CD4-positive, alpha-beta T cell treated with Interleukin-2 at 100 ng/mL for 4 hours (primary cell): ENCODE measurements at regions not wholly inside any gene's neighbourhood (a gene's known extent, or its start where the extent isn't known, plus 50 kb on each side); places are given as distances from the start of the nearest gene placed in this dataset.

Source experiments
- DNase-seq: peaks from one replicate; pipeline ENCODE4 v3.0.0-alpha.2; 2020; ENCODE audit warnings: low spot score

- no peak for DNase-seq
Measured at GRCh38 chr19:31501427-31502195, 152.4 kb upstream of the TSHZ3 start.

GRCh38 chr19:31502536-31503170, 153.4 kb upstream of the TSHZ3 start:
- DNase-seq: no peak

GRCh38 chr19:31503211-31503610, 154.0 kb upstream of the TSHZ3 start:
- DNase-seq: no peak

DNA sequence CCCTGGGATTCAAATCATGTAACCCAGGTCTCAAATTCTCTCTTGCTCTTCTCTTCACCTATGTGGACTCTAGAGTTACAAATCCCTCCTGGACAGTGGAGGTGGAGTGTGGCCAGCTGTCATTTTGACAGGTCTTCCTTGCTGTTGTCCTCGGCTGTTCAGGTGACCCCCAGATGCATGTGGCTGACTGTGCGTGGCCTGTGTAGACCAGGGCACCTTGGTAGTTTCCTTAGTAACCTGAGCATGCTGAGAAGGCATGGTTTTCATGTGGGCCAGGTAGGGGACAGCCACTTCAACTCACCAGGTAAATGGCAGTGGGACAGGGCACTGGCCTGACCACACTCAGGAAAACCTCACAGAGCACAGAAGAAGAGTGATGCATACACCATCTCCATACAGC, 155.0 kb upstream of the TSHZ3 start:
- DNase-seq: no peak

GRCh38 chr19:31505596-31505910, 156.3 kb upstream of the TSHZ3 start:
- no peak for DNase-seq

DNA sequence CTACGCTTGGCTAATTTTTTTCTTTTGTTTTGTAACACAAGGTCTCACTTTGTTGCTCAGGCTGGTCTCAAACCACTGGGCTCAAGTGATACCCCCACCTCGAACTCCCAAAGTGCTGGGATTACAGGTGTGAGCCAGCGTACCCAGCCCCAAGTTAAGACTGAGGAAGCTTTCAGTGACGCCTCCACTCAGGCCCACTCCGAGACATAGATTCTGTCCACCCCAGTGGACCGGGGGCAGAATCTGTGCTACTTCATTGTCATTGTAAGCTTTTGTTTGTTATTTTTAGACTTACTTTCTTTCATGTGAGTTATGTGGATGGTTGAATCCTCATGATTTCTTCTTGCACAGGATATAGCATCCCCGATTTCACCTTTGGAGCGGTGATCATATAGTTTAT, 156.9 kb upstream of the TSHZ3 start:
- no peak for DNase-seq

DNA sequence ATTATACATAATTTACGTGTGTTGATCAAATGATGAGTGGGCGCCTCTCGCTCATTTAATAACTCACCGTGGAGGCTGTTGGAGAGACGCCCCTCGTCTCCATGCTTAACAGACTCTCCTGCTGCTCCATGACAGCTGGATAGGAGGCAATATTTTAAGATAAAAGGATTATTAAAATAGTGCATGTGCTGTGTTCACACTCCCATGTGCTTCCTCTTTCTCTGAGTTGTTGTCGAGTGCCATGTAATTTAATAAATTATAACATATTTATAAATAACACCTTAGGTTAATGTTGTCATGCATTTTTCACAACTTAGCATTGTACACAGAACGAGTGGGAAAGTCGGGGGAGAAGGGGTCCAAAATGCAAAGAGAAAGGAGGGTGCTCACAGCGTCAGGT, 161.4 kb upstream of the TSHZ3 start:
- DNase-seq: no peak

DNA sequence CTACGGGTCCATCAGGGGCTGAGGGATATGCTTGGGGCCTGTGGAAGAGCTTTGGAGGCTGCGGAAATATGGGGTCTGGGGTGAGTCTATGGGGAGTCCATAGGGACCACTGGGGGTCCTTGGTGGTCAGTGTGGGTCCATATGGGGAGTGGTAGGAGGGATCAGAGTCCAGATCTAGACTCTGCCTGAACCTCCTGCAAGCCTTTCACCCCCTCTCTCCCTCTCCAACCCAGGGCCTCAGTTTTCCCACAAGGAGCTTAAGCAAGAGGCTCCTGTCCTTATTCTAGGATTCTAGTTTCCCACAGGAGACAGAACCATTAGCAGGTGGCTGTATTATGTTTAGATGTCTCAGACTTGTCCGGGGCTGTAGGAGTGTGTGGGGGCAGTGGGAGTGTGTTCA, 161.9 kb upstream of the TSHZ3 start:
- no peak for DNase-seq

DNA sequence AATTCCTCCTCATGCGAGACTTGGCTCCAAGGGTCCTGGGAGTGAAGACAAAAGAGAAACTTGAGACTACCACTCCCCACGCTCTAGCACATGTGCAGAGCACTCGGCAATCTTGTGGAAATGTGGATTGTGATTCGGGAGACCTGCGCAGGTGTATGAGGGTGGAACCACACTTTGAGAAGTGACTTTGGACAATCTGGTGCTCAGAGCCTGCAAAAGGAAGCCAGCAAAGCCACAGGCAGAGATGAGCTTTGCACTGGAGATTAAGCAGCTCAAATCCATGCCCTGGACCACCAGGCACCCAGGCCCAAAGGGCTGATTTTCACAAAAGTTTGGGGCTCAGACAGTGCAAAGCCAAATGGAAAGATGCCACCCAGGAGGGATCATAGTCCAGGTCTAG, 162.5 kb upstream of the TSHZ3 start:
- DNase-seq: no peak

DNA sequence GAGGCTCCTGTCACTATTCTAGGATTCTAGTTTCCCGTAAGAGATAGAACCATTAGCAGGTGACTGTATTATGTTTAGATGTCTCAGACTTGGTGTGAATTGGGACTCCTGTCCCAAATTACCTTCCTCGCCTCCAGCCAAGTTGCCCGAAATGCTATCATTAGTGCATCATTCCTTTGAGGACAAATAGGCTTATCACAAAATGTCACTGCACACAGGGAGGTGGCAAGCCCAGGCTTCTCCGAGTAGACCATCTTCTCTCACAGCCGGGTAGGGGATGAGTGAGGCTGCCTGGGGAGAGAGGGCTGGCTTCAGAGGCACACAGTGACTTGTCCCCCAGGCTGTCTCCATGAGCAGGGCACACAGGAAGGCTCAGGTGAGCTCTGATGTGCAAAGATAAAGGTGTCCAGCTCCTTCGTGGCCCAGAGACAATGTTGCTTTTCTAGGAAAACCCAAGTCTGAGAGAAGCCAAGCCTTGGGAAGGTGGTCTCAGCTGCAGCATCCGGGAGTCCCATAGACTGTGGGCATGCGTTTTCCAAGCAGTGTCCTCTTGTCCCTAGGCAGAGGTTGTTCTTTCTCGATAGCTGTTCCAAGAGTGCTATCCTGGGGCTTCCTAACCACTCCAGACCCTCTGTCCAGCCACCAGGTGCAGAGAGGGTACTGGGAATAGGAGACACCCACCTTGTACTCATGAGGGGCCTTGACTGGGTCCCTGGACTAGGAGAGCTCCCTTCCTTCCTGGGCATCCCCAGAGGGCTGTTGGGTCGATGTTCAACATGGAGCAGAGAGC, 163.1 kb upstream of the TSHZ3 start:
- no peak for DNase-seq

- DNase-seq: no peak
Measured at GRCh38 chr19:31513841-31514240, 164.6 kb upstream of the TSHZ3 start.

- no peak for DNase-seq
Measured at GRCh38 chr19:31515931-31516330, 166.7 kb upstream of the TSHZ3 start.

DNA sequence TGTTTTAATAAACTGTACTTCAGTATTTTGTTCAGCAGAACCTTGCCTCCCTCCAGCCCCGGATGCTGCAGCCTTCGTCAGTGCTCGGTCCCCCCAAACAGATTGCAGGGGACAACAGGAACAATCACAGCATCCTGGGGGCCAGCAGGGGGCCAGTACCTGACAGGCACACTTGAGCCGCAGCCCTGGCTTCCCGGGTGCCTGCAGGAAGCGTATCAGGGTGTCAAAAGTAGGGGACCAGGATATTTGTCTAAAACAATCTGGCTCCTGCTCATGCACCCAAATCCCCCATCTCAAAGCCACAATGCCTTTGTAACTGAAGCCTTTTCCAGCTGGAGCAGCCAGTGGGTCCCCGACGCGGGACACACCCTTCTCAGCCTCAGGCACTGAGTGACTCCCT, 167.5 kb upstream of the TSHZ3 start:
- DNase-seq: no peak

DNA sequence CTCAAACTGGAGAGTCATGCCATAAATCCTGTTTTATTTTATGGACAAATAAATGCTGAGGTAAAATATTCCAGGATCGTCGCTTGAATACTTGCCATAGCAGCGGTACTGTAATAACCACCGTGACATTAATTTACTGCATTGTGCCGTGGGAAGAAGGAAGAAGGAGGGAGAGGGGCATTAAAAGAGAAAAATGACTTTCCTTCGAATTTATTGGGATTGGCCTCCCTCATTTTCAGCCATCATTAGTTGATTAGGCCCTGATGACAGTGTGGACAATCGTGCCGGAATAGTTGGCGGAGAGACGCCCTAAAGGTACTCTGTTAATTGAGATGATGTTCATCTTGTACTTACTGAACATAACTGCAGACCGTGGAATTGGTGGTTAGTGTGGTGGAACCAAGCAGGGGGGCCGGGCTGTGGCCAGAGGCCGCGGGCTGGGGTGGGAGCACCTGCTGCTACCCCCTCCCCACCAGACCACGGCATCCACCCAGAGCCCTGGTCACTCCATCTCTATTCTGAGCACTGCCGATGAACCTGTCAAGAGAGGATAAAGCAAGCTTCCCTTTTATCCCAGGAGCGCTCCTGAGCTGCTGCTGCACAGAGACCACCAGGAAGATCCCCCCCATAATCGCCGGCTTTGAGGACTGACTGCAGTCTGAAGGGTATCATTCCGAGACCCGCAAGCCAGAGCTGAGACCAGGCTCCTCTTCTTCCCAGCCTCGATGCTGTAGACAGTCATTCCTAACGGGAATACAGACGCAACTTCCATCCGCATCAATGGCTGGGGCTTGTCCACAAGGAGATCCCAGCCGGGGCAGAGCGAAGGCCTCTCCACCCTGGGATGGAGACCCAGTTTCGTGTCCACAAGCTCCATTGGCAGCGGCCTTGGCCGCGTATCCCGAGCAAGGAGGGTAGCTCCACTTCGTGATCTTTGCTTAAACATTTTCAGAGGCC, 168.3 kb upstream of the TSHZ3 start:
- no peak for DNase-seq

DNA sequence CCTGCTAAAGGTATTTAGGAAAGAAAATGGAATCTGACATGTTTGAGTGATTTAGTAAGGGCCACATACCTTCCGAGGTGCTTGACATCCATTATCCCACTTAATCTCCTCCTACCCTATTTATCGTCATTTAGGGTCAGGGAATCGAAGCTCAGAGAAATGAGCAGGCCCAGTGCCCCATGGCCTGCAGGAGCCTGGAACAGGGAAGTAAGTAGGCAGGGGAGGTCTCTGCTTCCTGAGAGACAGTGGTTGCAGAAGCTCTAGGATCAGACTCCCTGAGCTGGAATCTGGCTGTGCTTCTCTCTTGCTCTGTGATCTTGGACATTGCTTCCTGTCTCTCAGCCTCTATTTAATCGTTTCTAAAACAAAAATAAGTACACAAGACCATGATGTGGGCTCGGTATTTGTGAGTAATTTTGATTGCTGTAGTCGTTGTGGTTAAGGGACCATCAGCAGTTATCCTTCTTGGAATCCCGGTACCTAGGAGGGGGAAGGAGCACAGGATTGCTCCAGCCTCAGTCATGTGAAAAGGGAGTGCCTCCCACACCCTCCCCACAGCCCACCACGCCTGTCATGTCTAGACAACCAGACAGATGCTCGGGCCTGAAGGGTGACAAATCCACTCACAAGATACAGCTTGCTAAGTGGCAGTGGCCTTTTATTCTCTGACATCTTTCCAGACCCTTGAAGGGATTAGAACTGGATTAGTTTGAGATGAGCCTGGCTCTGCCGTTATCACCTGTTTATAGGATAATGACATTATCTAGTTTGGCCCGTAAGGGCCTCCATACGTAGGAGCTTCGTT, 169.2 kb upstream of the TSHZ3 start:
- no peak for DNase-seq

GRCh38 chr19:31519256-31519655, 170.0 kb upstream of the TSHZ3 start:
- DNase-seq: no peak

DNA sequence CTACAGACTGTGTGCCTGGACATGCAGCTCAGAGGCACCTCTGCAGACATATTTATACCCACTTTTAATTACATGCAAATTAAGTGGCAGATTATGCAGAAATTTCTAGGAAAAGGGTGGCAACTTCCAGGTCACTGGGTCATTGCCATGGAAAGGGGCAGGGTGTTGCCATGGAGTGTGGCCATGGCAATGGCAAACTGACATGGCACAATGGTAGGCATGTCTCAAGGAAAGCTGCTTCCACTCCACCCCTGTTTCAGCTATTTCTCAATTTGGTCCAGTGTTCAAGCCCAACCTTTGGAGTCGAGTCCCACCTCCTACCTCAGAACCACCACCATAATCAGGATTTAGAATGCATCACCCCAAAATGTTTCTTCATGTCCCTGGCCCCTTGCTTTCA, 170.7 kb upstream of the TSHZ3 start:
- DNase-seq: no peak

DNA sequence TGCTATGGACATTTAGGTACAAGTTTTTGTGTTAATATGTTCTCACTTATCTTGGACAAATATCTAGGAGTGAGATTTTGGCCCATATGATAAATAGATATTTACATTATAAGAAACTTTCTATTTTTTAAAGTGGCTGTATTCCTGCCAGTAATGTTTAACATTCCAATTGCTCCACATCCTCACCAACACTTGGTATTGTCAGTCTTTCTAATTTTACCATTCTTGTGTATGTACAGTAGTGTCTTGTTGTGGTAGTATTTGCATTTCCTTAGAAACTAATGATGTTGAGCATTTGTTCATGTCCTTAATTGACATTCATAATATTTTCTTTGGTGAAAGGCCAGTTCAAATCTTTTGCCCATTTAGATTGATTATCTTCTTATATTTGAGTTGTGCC, 171.4 kb upstream of the TSHZ3 start:
- no peak for DNase-seq

GRCh38 chr19:31525610-31526147, 176.4 kb upstream of the TSHZ3 start:
- no peak for DNase-seq

GRCh38 chr19:31527443-31527842, 178.2 kb upstream of the TSHZ3 start:
- DNase-seq: no peak

- no peak for DNase-seq
Measured at GRCh38 chr19:31528261-31528660, 179.0 kb upstream of the TSHZ3 start.
